NOMO-1 treated with dmso at 0.1 percent for 144 hours (cell line): ENCODE measurements at regions not wholly inside any gene's neighbourhood (a gene's known extent, or its start where the extent isn't known, plus 50 kb on each side); places are given as distances from the start of the nearest gene placed in this dataset.

Experiments used
- DNase-seq: peaks from one replicate; lab custom pipeline; 2025; ENCODE audit not compliant: unreplicated experiment; lab: John Stamatoyannopoulos, UW

DNA sequence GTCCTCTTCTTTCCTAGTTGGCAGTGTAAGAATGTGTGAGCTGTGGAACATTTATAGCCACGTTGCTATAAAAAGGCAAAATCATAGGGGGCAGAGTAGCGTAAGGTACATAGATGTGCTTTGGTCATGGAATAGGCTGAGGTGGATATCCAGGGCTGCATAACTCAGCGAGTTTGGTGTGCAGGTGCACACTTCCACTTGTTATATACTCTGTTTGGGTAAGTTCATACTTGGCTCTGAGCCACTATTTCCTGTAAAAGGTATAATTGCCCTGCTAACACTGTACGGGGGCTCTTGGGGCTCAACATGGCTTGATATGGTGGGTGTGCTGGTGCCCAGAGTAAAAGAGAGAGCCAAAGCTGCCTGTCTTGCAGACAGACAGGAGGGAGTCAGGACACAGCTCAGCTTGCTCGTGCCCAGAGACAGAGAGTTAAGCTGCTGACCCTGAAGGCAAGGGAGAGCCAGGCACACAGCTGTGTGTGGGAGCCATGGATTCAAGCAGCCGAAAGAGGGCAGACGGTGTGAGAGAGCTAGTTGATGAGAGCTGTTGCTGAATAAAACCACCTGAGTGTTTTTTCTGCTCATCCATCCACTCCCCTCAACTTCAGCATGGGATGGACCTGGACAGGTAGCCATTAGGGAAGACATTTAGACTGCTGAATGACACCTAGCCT, 126.7 kb downstream of the DKK1 start:
- DNase-seq = no peak

DNA sequence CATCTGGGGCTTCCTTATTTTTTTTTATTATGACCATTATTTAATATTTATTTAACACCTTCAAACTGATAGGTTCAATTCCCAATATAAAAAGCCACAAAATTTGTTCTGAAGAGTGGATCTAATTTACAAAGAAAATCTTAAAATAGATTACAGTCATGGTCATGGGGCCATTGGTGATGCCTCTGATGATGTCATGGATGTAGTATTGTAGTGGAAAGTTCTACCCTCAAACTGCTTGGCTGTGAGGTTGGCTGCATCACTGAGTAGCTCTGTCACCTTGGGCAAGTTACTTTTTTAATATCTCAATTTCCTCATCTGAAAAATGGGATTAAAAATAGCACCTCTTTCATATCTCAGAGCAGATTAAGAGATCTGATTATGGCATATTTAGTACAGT, 128.5 kb downstream of the DKK1 start:
- DNase-seq = no peak

DNA sequence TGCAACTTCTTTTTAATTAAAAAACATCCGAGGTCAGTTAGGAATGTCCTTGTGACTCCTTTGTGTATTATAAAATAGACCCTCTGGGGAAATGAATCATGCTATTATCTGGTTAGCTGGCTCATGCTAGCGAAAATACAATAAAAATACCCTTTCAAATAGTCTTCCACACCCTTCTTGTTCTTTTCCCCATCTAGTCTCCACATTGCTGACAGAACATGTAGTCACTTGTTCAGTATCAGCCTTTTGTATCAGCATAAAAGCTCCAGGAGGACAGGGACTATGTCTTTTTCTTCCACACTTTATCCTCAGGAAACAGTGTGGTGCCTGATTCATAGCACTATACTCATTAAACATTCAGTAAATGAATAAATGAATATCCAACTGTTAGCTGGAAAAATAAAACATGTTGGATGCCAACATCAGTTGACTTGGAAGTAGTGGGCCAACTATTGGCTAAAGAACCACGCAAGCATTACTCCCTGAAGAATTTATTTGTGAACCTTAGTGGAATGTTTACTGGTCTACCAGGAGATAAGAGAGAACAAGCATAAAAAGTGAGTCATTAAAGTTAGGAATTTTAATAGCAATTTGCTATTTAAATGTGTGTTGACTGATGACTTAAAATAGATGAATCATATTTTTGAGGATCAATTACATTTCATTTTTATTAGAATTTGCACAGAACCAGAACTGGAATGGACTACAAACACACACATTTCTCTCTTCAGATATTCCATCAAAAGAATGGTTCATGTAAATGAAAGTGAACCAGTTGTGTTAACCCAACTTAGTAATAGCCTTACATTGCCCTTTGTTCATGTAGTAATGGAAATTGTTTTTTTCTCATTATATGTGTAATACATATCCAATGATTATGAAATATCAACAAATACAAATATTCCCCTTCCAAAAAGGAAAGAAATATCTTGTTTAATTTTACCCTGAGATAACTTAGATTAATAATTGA, 129.6 kb downstream of the DKK1 start:
- no peak for DNase-seq

DNA sequence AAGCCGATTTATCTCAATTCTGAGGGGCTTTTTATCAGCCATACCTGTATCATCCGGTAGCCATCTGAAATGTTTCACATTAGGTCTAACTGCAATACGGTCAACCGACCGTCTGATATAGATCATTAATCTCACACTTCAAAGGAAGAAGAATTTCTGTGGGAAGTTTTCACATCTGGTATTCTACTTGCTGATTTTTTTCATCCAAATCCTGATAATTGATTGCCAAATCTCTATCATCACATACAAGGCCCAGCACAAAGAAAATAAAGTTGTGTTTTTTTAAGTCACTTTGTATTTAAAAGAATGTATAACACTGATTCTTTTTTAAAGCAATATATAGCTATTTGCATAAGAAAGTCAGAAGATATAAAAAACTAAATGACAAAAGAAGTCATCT, 132.3 kb downstream of the DKK1 start:
- no peak for DNase-seq

DNA sequence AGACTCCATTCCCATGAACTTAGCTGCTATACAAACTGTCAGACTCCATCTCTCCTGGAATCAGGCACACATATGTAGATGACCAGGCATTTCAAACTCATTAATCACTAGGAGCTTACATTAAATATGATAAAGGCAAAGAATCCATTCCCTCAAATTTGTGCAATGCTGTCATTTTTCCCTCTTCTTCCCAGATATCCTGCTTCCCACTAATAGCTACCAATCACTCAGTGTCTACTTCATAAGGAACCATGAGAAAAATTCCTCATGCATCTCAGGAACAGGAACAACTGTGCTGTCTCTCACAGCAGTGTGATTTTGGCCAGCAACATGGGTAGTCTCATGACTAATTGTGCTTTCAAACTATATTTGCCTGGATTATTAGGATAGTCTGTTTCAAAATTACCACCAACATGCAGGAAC, 133.9 kb downstream of the DKK1 start:
- DNase-seq = no peak

DNA sequence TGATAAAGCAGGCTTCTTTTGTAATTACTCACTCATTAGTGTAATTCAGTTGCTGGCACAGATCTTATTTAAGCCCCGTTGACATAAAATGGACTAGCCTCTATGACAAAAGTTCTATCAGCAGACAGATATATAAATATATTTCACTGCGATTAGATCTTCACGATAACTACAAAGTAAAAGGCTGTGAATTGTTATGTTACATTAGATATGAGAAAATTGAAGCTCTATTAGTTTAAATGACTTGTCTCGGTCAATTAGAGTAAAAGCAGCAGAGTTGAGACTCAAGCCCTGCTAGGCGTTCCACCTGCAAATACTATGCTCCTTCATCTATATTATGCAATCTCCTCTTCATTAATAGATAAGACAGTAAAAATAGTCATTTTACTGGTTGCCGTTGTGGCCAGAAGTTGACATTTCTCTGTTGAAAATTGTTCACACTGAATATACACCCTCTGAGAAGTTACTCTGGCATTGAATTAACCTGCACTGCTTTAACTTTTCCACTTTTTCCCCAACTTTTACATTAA, 136.7 kb downstream of the DKK1 start:
- DNase-seq = no peak

DNA sequence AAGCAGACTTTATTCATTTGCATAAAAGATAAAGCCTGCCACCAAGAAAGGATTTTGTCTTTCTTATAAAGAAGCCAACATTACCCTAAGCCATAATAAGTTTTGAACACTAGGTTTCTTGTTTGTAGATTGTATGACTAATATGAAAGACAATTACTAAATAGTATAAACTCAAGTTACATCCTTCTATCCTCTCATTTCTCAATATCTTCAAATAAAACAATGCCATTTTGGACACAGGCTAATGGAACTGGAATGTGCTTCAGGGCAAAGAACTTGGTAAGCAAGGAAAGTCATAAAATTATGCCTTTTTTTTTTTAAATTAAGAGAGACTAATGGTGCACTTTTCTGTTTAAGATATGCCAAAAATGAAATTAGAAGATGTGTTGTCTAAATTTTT, 137.7 kb downstream of the DKK1 start:
- no peak for DNase-seq

DNA sequence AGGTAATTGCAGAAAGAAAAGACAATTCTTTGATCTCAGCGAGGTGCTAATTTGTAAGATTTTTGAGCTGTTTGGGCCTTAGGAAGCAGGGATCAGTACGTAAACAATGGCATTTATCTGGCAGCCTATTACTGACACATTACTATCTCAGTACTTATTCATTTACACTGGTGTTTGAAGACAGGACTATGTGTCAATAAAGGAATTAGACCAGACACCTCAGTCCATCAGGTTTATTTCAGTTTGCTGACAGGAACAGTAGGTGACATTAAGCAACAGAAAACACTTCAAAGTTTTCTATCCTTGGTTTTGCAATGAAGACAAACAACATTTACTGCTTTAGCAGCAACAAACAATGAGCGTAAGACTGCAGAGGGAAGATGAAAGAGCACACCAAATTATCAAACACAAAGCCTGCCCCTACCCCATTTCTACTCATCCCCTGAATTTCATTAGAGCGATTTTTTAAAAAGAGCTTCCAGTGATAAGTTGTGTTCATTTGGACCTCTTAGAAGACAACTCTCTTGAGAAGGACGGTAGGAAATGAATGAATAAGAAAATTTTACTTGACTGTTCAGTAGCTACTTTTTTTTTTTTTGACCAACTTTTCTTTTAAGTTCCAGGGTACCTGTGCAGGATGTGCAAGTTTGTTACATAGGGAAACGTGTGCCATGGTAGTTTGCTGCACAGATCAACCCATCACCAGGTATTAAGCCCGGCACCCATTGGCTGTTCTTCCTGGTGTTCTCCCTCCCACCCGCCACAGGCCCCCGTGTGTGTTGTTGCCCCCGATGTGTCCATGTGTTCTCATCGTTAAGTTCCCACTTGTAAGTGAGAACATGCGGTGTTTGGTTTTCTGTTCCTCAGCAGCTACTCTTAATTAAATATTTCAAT, 138.8 kb downstream of the DKK1 start:
- no peak for DNase-seq

DNA sequence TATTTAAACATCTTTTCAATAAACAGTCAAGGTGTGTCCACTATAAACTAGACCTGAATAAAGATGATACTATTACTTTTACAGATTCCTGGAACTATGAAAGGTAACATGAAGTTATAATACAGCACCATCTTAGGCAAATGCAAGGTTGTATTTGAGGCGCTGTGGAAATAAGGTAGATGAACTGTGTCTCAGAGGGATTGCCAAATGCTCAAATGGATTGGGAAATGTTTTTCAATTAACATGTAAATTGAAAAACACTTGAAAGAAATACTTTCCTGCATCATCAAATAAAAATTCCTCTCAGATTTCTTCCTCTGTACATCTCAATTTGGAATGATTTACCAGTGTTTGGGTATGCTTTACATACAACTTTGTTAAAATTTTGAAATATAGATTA, 139.4 kb downstream of the DKK1 start:
- DNase-seq = no peak

DNA sequence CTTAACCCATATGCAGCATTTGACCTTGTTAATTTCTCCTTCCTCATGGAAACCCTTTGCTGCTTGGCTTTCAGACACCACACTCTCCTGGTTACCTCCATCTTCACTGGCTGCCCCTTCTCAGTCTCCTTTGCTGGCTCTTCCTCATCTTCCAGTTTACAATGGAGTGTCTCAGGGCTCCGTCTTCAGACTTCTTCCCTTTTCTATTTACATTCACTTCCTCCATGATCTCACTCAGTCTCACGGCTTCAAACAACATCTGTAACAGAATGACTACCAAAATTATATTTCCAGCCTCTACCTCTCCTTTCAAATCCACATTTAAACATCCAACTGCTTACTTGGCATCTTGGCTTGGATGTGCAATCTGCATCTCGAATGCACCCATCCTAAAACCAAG, 140.4 kb downstream of the DKK1 start:
- no peak for DNase-seq

DNA sequence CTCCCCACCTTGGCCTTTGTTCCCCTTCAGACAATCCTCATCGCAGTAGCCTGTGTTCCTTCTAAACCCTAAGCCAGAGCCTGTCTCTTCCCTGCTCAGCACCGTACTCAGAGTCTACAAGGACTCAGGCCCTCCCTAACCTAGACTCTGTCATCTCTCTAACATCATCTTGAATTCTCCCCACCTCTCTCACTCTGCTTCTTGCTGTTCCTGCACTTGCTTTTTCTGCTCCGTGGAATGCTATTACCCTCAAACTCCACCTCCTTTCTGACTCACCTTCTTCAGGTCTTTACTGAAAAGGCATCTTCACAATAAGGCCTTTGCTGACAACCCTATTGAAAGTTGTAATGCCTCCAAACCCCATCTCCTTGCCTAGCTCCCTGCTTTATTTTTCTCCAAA, 141.0 kb downstream of the DKK1 start:
- no peak for DNase-seq

DNA sequence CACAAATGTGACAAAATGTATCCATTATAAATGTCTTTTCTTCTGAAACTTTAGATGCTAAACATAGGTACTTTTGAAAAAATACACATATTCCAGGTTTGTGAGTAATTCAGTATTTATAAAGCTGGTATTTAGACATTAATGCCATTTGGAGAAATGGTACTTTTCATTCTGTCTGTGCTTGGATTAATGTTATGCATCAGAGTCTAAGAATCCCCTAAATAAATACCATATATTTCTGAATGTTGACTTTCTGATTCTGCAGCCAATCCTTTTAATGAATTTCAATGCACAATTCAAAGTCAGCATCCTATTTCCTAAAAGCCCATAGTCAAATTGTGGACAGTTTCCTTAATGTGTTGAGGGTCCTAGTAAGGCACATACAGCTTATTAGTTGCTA, 145.0 kb downstream of the DKK1 start:
- DNase-seq = no peak

DNA sequence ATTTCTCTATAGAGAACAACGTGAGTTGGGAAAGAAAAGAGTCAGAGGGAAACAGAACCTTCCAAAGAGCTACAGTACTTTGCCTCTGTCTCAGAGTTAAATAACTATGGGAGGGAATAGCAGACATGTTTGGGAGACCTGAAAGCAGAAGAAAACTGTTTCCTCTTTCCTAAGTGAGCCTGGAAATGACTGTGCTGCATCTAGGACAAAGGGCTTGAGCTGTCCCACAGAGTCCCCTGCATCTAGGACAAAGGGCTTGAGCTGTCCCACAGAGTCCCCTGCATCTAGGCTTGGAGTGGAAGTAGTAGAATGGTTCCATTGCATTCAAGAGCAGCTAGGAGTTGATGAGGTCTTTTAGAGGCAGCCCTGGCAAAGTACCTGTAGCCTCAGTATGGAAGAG, 149.7 kb downstream of the DKK1 start:
- no peak for DNase-seq

DNA sequence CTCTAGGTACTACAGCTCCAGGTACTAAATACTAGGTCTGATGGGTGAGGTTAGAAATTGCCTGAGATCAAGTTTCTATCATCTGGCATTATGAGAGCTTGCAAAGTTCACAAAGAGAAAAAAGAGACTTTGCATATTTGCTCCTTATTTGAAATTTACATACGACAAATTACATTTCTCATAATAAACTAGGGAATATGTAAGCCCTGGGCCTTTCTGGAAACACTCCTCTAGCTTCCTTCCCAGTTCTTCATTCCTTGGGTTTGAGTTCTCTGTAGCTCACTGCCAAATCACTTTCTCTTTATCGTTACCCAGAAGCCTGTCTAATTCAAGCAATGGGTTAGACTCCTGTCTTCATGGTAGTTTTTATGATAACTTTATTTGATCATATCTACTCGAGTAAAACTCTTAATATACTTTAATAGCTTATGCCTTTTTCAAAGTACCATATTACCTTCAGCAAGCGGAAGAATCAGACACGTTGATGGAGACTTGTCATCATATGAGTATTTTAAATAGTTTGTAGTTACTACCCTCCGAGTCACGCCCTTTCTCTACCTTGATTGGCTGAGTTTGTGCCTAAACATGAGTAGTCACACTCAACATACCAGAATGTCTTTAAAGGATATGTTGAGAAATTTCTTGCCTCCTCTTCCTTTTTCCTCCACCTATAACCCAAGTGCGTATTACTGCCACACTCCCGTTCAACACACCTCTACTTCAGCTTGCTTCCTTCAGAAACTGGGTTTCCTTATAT, 150.5 kb downstream of the DKK1 start:
- no peak for DNase-seq

DNA sequence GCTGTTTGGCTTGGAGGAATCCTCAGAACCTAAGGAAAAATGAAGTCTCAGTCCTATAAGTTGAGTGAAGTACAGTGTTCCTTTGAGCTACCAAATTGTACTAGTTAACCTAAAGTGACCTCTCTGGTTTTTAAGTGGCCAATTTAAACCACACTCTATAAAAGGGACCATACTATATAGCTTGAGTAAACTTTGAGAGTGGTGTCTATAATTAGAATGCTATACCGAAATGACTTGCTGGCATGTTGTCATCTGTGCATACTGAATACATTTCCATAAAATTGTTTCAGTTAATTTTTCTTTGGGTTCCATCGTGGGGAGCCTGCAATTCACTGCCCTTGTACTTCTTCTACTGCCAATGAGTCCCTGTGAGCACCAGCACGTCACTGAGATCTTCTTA, 151.1 kb downstream of the DKK1 start:
- no peak for DNase-seq

DNA sequence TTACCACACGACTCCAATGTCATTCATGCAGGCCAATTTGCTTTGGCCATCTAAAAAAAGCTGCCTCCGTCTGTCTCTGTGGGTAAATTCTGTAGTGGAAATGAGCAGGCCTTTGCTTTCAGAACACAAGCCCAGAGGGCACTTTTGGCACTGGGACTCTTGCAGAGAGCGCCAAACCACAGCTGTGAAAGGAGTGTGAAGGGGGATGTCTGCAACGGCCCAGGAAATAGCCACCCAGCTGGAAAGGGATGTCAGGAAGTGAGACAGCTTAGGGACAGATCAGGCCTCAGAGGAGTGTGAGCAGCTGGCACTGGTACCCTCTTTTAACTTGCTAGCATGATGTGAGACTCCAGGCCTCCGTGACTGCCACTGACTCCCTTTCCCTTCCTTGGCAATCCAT, 152.4 kb downstream of the DKK1 start:
- DNase-seq = no peak

DNA sequence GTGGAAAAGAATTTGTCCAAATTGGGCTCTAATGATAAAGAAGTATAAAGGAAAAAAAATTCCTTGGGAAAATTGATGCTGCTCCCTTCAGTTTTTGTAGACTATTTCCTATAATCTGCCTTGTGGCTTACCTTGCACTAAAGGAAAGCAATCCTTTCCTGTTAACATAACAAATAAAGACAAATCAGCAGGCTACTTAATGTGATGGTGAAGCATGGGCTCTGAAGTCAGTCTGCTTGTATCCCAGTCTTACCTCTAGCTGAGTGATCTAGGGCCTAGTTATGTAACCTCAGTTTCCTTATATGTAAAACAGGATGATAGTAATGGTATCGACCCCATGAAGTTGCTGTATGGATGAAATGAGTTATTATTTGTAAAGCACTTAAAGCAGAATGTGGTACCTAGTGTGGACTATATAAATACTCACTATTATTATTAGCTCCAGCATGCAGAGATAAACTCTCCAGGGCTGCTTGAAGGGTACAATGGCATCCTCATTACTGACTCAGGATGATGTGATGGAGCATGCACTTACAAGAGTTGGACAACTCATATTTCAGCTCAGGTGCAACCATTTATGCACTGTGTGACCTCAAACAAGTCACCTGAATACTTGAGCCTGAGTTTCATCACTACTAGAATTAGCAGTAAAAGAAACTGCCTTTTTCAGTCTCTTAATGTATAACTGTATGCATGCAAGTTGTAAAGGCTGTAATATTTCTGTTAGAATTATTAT, 156.1 kb downstream of the DKK1 start:
- no peak for DNase-seq

DNA sequence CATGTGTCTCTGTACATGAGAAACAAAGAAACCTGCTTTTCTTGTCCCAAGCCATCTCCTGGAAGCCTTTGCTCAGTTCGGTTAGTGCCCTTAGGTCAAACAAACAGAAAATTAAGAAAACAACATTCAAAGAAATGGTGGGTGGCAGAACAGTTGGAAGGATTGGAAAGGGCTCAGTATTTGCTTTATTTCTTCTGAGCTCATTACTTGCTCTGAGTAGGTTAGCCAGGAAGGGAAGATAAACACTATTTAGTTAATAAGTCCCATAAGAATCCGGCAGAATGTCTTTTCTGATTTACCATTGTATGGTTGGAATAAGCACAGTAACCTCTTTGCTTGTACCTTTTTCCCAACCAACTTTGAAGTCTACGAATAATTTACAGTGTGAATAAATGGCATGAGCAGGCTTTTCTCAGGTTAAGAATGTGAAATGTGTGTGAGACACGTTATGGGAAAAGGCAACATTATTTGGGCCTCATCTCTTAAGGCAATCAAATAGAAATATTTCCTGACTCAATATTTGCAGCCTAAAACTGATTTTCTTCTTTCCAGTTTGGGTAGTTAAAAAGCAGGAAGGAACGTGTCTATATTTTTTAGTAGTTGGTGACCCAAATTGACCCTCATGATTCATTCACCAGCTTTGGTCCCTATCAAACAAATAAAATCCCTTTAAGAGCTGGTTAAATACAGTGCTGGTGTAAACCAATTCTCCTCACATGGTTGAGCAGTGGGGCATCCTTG, 158.5 kb downstream of the DKK1 start:
- DNase-seq = no peak

DNA sequence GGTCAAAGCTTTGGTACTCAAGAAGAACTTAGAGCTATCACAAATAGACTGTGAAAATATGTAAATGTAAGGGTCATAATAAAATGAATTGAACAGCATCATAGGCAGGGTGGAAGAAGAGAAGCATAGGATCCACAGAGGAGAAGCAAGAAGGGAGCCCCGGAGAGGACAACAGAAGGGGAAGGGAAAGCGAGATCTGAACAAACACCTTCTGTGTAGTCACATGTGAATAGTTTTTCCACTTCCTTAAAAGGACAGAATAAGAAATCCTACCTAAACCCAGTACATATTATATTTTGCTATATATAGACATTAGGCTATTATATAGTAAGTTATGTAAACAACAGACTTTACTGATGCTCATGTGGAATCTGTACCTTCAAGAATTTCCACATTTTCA, 160.2 kb downstream of the DKK1 start:
- DNase-seq = no peak
